ENCODE measurements at regions not wholly inside any gene's neighbourhood (a gene's known extent, or its start where the extent isn't known, plus 50 kb on each side); places are given as distances from the start of the nearest gene placed in this dataset.

- no peak for TF ChIP-seq CTCF (IDR thresholded peaks at IDR 0.05)
- no peak for TF ChIP-seq POLR2A (IDR thresholded peaks at IDR 0.05)
- no peak for TF ChIP-seq EP300 (IDR thresholded peaks at IDR 0.05)
Measured at GRCh38 chr12:88756917-88757316, 176.6 kb upstream of the KITLG start.
